Left renal cortex interstitium (tissue), 4 donors: ENCODE measurements at regions not wholly inside any gene's neighbourhood (a gene's known extent, or its start where the extent isn't known, plus 50 kb on each side); places are given as distances from the start of the nearest gene placed in this dataset.
A peak's percentile ranks its signal among the peaks of the same experiment; 100 is the strongest.
"Not testable (repeated sequence)": the region's sequence is repeated elsewhere in the genome, so short reads cannot be mapped to it uniquely, and the experiment has no call there.

ENCODE experiments used
- DNase-seq, 4 donors: peaks; one replicate each; pipeline ENCODE4 v3.0.0-alpha.2; 2013; ENCODE audit warnings: low read depth in 4 of 4, low spot score in 2 of 4, missing footprints in 1 of 4

DNA sequence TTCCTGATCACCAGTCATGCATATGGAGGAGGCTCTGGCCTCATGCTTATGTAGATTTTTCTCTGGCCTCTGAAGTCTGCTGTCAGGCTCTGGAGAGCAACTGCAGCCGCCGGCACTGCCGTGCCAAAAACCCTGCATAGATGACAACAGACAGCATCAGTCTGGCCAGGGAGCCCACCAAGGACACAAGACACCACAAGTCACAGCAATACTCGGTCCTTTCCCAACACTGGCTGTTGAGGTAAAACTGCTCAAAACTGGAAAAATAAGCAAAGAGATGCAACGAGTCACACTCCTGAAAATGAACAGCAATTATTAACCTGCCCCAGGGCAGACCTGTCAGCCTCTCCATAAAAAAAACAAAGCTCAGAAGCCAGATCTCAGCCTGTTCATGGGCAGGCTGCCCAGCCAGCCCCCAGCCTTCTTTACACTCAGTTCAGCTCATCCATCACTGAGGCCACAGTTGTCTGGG lies 186.0 kb upstream of the RAB6C start:
- DNase-seq, result peak in 2 of 4 donors; percentile 20 to 49

GRCh38 chr2:129794116-129794515 lies 185.3 kb upstream of the RAB6C start:
- DNase-seq, result no peak

GRCh38 chr2:129794540-129794939 lies 184.9 kb upstream of the RAB6C start:
- no peak for DNase-seq

DNA sequence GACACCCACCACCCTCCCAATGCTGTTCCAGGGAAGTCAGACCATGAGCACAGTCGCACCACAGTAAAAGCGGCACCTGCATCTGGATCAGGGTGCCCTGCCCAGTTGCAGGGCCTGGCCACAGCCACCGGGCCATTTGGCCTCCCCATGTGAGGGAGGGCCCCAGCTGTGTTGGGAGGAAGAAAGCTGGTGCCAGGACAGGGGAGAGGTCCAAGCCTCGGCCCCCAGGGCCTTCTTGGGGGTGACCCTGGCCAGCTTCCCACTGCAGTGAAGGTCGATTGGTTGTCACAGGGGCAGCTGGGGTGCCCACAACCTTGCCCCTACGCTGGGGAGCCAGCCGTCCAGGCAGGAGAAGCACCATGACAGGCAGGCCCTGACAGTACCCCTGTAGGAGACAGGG lies 183.2 kb upstream of the RAB6C start:
- DNase-seq, result no peak

GRCh38 chr2:129796801-129797488 lies 182.5 kb upstream of the RAB6C start:
- no peak for DNase-seq

DNA sequence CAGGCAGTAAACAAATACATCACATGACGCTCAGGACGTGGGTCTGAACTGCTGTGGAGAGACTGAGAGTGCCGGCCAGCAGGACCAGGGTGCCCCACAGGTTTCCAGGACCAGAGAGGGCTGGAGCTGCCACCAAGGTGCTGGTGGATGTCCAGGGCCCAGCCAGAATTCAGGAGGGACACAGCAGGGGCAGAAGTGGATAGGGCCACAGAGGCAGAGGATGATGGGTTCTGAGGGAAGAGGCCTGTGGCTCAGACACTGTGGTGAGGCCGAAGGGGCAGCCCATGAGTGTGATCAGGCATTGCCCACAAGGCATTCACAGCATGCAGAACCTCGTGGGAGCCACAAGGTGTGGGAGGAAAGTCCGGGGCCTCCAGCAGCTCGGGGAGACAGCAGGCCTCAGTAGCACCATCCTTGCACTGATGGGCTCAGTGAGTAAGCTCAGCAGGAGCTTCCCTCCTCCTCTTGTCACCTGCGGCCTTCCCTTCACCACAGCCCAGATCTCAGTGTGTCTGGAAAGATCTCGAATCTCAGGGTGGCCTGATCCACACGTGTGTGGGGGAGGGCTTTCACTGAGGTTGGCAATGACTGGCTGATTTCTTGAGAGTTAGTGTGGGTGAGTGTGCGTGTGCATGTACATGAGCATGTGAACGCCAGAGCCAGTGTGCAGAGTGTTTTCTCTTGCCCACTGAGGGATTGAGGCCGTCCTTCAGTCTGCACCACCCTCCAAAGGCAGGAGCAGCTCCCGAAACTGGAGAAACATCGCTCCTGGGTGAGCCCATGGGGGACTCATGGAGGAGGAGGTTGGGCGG lies 181.8 kb upstream of the RAB6C start:
- no peak for DNase-seq

DNA sequence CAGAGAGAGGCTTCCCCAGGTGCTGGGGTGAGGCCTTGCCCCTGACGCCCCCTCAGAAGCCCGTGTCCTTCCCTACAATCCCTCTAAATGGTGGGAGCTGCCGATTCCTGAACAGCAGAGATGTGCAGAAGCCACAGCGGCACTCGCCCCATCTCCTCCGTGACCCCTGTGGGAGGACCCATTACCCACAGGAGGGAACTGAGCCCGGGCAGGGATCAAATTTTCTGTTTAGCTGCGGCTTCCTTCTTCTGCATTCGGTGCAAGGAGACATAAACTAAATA lies 181.2 kb upstream of the RAB6C start:
- DNase-seq, result no peak

DNA sequence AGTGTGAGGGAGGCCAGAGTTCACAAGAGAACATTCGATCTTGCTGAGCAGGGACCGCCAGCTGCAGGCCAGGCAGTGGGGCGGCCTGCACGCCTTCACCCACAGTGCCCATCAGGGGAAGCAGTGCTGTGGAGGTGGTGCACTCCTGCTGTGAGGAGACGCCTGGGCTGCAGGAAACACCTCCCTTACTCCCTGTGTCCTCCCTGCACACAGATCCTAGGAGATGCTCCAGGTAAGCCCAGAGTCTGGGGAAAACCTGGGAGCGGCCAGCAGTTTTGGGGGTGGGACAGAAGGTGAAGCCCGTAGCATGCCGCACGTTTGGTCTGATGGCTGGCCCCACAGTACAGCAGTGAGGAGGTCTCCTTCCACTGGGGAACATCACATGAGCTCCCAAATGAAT lies 180.8 kb upstream of the RAB6C start:
- no peak for DNase-seq

DNA sequence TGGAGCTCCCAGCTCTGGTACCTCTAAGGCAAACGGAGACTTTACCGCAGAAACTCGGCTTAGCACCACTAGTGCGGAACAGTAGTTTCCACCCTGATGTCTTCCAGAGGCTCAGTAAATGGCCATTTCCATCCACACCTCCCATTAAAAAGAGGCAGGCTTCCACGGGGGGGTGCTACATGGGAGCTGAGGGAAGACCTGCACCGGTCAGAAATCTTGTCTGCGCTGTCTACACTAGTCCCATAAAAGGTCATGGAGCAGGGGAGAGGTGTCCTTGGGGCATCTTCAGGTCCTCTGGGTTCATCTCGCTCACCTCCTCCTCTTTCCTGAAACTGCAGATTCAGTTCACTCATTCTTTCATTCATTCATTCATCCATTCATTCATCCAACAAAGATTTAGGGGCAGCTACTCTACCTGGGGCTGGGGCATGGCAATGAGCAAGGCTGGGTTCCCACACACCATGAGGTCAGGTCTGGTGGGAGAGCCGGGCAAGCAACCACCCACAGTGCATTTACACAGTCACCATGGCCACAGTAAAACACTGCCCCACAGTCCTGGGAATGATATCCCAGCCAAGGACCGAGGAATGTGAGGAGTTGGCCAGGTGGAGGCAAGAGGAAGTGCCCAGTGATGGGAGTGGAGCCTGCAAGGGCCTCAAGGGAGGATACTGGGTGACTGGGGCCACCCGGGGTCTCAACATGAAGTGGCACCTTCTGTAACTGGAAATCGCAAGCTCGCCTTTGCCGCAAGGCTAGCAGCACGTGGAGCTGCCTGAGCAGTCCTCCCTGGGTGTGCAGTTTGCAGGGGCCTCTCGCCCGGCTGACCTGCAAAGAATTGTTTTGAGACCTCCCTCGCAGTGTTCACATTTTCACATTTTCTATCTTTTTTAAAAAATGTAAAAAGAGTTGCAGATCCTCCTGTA lies 180.2 kb upstream of the RAB6C start:
- DNase-seq, result no peak

DNA sequence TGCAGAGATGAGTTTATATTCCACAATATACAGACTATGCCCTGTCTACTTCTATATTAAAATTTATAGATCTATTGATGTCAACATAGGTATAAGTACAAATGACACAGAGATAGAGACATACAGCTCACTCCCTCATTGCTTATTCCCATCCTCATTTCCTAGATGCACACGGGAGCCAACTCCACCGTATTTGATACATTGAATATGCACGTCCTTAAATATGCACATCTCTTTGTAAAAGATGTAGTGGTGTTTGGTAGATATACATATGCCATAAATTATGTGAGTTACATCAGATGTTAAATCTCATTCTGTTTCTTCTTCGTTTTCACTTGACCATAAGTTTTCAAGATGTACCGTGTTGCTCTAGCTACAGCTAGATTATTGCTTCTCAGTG lies 179.2 kb upstream of the RAB6C start:
- DNase-seq, result no peak

- no peak for DNase-seq
Measured at GRCh38 chr2:129800686-129801085, 178.8 kb upstream of the RAB6C start.

DNA sequence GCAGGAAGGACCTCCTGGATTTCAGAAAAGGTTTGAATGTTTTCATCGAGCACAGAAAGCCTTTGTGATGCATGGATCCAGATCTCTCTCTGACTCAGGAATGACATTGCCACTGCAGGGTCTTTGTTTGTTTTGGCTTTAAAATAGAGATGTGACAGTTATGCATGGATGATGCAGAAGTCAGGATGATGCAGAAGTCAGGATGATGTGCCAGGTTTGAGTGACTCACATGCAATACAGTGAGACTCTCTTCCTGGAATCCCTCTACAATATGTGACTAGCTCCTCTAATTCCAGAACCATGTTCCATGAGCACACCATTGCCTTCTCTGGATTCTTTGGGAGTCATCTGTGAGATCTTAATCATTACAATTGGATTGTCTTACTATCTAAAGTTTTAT lies 177.9 kb upstream of the RAB6C start:
- DNase-seq, result no peak

- no peak for DNase-seq
Measured at GRCh38 chr2:129802290-129802689, 177.2 kb upstream of the RAB6C start.

GRCh38 chr2:129803032-129803431 lies 176.4 kb upstream of the RAB6C start:
- no peak for DNase-seq

DNA sequence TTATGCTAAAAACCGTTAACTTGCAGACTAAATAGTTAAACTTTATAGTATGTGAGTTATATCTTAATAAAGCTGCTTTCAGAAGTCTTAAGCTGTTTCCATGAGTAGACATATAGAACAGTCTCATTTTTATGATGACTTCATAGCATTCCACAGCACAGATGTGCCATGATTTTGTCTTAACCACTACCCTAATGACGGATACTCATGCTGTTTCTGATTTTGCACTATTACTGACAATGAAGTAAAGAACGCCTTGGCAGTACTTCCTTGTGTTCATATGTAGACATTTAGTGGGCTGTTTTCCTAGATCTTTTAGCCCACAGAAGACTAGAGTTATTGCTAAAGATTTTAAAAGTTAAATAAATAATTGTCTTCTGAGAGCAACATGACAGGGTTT lies 175.6 kb upstream of the RAB6C start:
- no peak for DNase-seq

GRCh38 chr2:129805899-129806298 lies 173.6 kb upstream of the RAB6C start:
- no peak for DNase-seq

DNA sequence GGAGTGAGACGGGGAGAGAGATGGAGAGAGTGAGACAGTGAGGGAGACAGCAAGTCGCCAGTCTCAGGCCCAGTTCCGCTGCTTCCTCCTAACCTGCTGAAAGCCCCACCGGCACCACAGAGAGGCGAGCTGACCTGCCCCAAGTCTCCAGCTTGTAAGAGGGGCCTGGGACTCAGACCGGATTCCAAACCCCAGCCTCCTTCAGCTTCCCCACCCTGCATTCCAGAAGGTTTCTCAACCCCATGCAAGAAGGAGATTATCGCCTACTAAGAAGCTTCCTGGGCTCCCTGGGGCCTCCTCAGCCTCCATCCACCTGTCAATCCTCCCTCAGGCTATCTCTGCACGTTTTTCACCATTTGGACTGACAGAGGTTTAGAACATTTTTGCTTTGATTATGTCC lies 173.1 kb upstream of the RAB6C start:
- DNase-seq, result no peak

DNA sequence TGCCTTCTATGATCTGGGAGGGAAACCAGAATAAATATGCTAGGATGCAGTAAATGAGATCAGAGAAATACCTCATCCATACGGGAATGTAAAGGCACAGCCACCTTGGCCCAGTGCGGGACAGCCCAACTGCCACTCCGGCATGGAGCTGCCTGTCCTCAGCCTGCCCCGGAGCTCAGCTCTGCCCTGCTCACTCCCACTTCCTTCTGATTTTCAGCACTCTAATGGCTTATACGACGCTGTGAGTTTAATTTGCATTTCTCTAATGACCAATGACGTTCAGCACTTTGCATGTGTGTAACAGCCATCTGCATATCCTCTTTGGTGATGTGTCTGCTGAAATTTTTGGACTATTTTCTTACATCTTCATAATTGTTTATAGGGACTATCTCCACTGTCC lies 172.5 kb upstream of the RAB6C start:
- DNase-seq, result no peak

DNA sequence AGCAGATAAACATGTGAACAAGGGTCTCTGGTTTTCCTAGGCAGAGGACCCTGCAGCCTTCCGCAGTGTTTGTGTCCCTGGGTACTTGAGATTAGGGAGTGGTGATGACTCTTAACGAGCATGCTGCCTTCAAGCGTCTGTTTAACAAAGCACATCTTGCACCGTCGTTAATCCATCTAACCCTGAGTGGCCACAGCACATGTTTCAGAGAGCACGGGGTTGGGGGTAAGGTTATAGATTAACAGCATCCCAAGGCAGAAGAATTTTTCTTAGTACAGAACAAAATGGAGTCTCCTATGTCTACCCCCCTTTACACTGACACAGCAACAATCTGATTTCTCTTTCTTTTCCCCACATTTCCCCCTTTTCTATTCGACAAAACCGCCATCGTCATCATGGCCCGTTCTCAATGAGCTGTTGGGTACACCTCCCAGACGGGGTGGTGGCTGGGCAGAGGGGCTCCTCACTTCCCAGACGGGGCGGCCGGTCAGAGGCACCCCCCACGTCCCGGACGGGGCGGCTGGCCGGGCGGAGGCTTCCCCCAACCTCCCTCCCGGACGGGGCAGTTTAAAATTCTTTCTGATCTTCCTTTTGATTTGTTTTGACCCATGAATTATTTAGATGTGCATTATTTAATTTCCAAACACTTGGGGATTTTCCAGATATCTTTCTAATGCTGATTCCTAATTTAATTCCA lies 171.7 kb upstream of the RAB6C start:
- not testable (repeated sequence) for DNase-seq

- DNase-seq, result no peak
Measured at GRCh38 chr2:129810521-129810920, 168.9 kb upstream of the RAB6C start.

DNA sequence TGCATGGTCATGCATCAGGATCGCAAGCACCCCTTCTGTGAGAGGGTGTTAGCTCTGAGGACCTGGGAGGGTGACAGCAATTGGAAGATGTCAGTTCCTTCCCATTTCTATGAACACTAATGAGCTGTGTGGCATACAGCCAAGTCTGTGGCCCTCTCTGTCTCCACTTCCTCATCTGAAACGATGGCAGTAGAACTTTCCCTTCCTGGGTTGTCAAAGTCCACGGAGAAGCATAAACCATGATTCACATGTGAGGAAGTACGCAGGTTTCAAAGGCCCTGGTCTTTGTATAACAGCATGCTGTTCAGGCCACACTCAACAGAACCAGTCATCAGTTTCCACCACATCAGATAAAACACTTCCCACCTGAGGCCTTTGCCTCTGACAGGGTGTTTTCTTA lies 167.4 kb upstream of the RAB6C start:
- DNase-seq, result no peak
